Endothelial cell of umbilical vein (primary cell): ENCODE measurements at regions not wholly inside any gene's neighbourhood (a gene's known extent, or its start where the extent isn't known, plus 50 kb on each side); places are given as distances from the start of the nearest gene placed in this dataset.

ENCODE experiments used
- EZH2 ChIP-seq: IDR thresholded peaks from 2 replicates; pipeline ENCODE4 v1.6.1; 2012; ENCODE audit warnings: borderline replicate concordance, low read depth, mild to moderate bottlenecking, moderate library complexity, low read length, inconsistent platforms; ENCODE audit not compliant: severe bottlenecking
- GATA2 ChIP-seq: IDR thresholded peaks from 2 replicates; pipeline ENCODE4 v1.7.0; 2011; ENCODE audit warnings: low read depth, mild to moderate bottlenecking, moderate library complexity, mixed read lengths, low read length; ENCODE audit not compliant: insufficient read length, insufficient read depth
- POLR2A ChIP-seq: IDR thresholded peaks from 2 replicates; pipeline ENCODE4 v1.6.1; 2012; ENCODE audit warnings: low read depth, mild to moderate bottlenecking, control low read depth, low read length
- POLR2AphosphoS5 ChIP-seq: IDR thresholded peaks from 2 replicates; pipeline ENCODE4 v1.6.1; 2012; ENCODE audit warnings: low read depth, mild to moderate bottlenecking, control low read depth, low read length, moderate library complexity; ENCODE audit not compliant: insufficient read depth
- TF ChIP-seq, protein P1 (sequence below), 2 donors: IDR thresholded peaks; 1 replicate in 1 of 2; 2 replicates in 1 of 2; pipeline ENCODE4 v1.5.1; 2011; ENCODE audit warnings: low read length in 2 of 2, mild to moderate bottlenecking in 2 of 2, moderate library complexity in 2 of 2, control low read depth in 1 of 2, inconsistent platforms in 1 of 2, low read depth in 1 of 2; ENCODE audit not compliant: insufficient read depth in 1 of 2; ENCODE audit errors: extremely low read depth in 1 of 2
- TF ChIP-seq, protein P2 (sequence below): IDR thresholded peaks from 2 replicates; pipeline ENCODE4 v1.6.1; 2011; ENCODE audit not compliant: insufficient read depth, insufficient read length

- TF ChIP-seq, protein P1, sequence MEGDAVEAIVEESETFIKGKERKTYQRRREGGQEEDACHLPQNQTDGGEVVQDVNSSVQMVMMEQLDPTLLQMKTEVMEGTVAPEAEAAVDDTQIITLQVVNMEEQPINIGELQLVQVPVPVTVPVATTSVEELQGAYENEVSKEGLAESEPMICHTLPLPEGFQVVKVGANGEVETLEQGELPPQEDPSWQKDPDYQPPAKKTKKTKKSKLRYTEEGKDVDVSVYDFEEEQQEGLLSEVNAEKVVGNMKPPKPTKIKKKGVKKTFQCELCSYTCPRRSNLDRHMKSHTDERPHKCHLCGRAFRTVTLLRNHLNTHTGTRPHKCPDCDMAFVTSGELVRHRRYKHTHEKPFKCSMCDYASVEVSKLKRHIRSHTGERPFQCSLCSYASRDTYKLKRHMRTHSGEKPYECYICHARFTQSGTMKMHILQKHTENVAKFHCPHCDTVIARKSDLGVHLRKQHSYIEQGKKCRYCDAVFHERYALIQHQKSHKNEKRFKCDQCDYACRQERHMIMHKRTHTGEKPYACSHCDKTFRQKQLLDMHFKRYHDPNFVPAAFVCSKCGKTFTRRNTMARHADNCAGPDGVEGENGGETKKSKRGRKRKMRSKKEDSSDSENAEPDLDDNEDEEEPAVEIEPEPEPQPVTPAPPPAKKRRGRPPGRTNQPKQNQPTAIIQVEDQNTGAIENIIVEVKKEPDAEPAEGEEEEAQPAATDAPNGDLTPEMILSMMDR (IDR thresholded peaks at IDR 0.05; ENCODE audit: extremely low read depth in 1 of 2, insufficient read depth in 1 of 2, low read depth in 1 of 2, low read length in 2 of 2): no peak
- TF ChIP-seq GATA2 (no peak), EZH2 (no peak), POLR2A (no peak), POLR2AphosphoS5 (no peak)
- TF ChIP-seq, protein P2, sequence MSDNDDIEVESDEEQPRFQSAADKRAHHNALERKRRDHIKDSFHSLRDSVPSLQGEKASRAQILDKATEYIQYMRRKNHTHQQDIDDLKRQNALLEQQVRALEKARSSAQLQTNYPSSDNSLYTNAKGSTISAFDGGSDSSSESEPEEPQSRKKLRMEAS: no peak
Measured at GRCh38 chr7:51471210-51471980, 154.8 kb upstream of the COBL start.
